ENCODE measurements at regions not wholly inside any gene's neighbourhood (a gene's known extent, or its start where the extent isn't known, plus 50 kb on each side); places are given as distances from the start of the nearest gene placed in this dataset.

- no peak for DNase-seq
Measured at GRCh38 chr4:147367891-147368290, 113.0 kb upstream of the EDNRA start.

DNA sequence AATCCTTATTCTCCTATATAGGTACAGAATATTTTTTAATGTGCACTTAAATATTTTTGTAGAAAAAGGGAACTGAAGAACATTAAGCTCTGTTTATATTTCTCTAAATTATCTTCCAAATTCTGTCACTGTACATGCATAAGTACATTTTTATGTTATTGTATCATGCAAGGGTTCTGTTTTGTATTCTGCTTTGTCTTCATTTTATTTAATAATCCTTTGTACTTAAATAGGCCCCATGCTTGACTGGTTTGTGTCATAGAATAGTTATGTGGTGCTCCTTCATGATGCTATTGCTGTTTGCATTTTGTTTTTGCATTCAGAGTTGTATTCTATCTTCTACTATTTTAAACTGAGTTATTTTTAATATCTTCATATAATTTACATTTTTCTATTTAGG, 111.9 kb upstream of the EDNRA start:
- DNase-seq = no peak

GRCh38 chr4:147370473-147370872, 110.4 kb upstream of the EDNRA start:
- DNase-seq = no peak

- DNase-seq = no peak
Measured at GRCh38 chr4:147370881-147371280, 110.0 kb upstream of the EDNRA start.

GRCh38 chr4:147371661-147372060, 109.2 kb upstream of the EDNRA start:
- DNase-seq = no peak

- DNase-seq = no peak
Measured at GRCh38 chr4:147378780-147379179, 102.1 kb upstream of the EDNRA start.

DNA sequence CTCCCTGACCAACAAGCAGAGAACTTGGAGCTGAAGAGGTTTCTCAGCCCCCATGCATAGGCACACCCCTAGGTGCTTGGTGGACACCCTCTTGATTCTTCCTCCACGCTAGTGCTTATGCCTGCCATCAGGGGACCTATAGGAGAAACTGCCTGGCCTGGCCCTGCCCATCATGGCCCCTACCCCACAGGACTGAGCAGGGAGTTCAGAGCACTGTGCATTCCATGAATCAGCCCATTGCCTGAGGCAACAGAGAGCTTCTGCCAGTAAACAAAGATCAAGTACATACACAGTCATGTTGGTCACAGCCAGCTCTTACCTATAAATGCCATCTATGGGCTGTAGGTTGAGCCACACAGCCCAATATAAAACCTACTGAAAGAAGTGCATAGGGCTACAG, 99.1 kb upstream of the EDNRA start:
- no peak for DNase-seq

DNA sequence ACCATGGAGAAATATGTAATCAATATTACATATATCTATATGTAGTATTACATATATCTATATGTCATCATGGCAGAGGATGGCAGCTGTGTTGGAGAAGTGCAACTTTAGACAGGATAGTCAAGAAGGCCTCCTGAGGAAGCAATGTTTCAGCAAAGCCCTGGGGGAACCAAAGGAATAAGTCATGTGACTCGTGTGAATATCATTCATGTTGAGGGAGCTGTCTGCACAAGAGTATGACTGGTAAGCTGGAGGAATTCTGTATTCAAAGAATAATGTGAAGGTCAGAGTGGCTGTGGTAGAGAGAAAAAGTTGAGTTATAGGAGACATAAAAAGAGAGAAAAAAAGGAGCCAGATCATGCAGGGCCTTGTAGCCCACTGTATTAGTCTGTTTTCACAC, 92.9 kb upstream of the EDNRA start:
- DNase-seq = no peak

GRCh38 chr4:147396105-147396504, 84.8 kb upstream of the EDNRA start:
- DNase-seq = no peak

- DNase-seq = no peak
Measured at GRCh38 chr4:147398556-147398955, 82.3 kb upstream of the EDNRA start.

DNA sequence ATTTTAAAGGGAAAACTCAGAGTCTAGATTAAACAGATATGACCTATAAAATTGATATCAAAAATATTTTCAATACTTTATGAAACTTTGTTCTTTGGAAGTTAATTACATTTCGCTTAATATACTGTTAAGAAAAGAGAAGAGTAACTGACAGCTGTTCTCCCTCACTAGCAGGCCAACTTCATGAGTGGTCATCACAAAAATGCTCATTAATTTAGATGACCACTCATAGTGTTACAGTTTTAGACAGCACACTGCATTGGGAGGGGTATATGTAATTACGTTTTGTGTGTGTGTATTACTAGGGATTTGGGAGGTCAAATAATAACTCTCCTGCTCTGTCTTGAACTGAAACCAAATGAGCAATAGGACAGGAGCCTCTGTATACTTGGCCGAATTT, 80.2 kb upstream of the EDNRA start:
- no peak for DNase-seq

- no peak for DNase-seq
Measured at GRCh38 chr4:147401221-147401620, 79.7 kb upstream of the EDNRA start.

DNA sequence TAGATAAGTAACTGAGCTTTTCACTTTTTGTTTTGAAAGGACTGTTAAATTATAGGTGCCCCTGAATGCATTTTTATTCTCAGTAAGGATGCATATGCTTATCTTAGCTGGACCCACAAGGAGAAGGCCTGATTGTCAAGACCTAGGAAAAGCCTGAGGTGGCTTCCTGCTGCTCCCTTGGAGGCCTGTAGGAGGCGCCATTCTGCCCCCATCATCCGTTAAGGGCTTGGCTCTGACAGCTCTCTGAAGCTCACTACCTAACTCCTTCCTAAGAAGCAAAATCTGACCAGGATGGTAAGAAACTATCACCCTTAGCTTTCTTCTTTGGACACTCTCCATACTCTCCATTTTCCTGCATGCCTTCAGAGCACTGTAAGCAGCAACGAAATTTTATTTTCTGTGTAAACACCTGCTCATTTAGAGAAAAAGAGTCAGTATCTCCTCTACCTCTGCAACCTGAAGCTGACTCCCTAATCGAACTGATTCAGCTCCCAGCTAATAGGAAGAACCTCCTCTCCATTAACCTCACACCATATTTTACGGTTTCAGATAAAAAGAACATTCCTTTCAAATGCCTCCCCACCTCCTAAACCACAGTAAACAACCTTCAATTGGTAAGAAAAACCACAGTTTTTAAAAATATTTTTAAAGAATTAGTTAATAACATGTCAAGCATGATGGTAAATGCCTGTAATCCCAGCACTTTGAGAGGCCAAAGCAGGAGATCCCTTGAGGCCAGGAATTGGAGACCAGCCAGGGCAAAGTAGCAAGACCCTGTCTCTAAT, 73.4 kb upstream of the EDNRA start:
- DNase-seq = no peak

DNA sequence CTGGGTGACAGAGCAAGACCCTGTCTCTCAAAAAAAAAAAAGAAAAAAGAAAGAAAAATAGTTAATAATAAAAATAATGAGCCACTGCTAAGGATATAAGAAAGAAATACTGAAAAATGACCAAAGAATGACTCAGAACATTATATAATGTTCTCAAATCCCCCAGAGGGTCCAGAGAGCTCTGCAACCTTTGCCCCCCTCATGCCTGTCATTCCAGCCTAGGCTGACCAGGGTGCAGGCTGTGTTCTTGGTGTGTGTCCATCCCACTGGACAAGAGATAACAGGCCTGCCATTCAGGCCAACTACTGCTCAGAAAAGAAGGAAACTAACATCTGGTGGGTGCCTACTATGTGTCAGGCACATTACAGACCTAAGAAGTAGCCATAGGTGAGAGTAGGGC, 72.7 kb upstream of the EDNRA start:
- no peak for DNase-seq

GRCh38 chr4:147409350-147409749, 71.5 kb upstream of the EDNRA start:
- DNase-seq = no peak

DNA sequence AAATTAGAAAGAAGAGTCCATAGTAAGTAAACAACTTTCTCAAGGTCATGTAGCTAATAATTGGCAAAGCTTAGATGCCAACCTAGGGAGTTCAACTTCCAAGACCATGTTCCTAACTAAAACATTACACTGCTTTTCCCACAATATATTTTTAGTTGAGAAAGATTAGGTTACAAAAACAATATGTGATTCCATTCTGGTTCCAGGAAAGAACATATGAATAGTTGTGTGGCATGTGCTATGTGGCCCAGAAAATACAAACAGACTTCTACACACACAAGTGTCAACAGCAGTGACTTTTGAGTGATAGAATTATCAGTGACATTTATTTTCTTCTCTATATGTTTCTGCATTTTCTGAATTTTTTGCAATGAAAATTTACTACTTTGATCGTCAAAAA, 62.7 kb upstream of the EDNRA start:
- no peak for DNase-seq

DNA sequence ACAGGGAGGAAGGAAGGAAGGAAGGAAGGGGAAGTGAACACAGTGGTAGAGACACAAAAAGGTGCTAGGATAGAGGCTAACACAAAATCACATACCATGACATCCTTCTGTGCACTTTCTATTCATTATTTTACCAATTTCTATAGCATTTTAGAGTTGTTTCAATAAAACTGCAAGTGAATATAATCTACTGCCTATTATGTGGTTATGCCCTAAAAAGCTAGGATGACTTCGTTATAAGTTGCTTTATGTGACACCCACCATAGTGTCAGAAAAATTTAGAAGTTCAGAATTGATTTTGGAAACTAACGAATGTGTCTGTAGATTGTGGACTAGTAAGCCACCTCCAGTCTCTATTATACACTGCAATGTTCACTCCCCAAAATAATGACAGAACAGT, 59.4 kb upstream of the EDNRA start:
- DNase-seq = no peak

- DNase-seq = no peak
Measured at GRCh38 chr4:147423229-147423628, 57.7 kb upstream of the EDNRA start.

DNA sequence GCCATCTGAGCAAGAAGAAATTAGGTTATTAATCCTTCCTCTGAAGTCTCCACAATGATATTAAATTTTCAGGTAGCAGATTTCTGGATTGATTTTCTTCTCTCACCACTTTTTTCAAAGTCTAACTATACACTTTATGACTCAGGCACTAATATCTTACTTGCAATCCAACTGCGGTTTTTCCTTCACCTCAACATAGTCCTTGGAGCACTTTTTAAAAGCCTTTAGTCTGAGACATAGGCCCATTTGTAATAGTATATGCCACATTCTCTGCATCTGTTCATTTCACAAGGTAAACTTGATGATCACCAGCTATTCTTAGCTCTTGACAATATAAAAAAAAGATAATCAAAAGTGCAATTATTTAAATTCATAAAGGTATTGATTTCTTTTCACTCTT, 55.9 kb upstream of the EDNRA start:
- DNase-seq = no peak

DNA sequence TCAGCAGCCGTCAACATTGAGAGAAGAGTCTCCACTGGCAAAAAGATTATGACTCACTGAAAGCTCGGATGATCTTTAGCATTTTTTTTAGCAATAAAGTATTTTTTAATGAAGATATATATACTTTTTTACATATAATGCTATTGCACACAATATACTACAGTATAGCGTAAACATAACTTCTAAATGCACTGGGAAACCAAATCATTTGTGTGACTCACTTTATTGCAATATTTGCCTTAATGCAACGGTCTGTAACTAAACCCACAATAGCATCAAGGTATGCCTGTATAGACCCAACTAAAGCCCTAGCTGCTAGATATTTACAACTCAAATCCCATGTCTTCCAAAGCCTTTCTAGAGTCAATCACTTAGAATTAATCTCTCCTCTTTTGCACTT, 52.3 kb upstream of the EDNRA start:
- no peak for DNase-seq

- DNase-seq = no peak
Measured at GRCh38 chr4:147430111-147430510, 50.8 kb upstream of the EDNRA start.

Measured in stimulated activated CD4-positive, alpha-beta T cell treated with anti-CD3 and anti-CD28 coated beads, Interleukin-4, amount 100 ng/mL, for 1 hour (primary cell).